NB4 (cell line): ENCODE measurements at regions not wholly inside any gene's neighbourhood (a gene's known extent, or its start where the extent isn't known, plus 50 kb on each side); places are given as distances from the start of the nearest gene placed in this dataset.

Experiments
- DNase-seq: peaks from one replicate; pipeline ENCODE4 v3.0.0; 2010; ENCODE audit warnings: low read depth
- H3K4me3 ChIP-seq: one replicate; pipeline ENCODE4 v1.5.1; 2011; ENCODE audit warnings: mild to moderate bottlenecking, low read depth, low read length, moderate library complexity
- CTCF ChIP-seq: IDR thresholded peaks from one replicate; pipeline ENCODE4 v1.5.1; 2012; ENCODE audit warnings: low read depth, low read length
- MAX ChIP-seq: IDR thresholded peaks from 2 replicates; pipeline ENCODE4 v1.6.1; 2011; ENCODE audit warnings: low read depth, low read length
- MYC ChIP-seq: IDR thresholded peaks from 2 replicates; pipeline ENCODE4 v1.6.1; 2011; ENCODE audit warnings: low read depth, low read length
- POLR2A ChIP-seq: IDR thresholded peaks from 2 replicates; pipeline ENCODE4 v1.6.1; 2011; ENCODE audit warnings: mild to moderate bottlenecking; ENCODE audit not compliant: insufficient read length; ENCODE audit errors: extremely low read depth

GRCh38 chr19:30317403-30317802 lies 54.8 kb upstream of the ZNF536 start:
- no peak for TF ChIP-seq MAX
- no peak for TF ChIP-seq POLR2A
- no peak for TF ChIP-seq MYC
- no peak for TF ChIP-seq CTCF
- H3K4me3 ChIP-seq, result no peak overlapping the region
- DNase-seq, result no peak

- DNase-seq, result no peak
- no peak overlapping the region for H3K4me3 ChIP-seq
- TF ChIP-seq POLR2A, result no peak
- no peak for TF ChIP-seq MYC
- no peak for TF ChIP-seq MAX
- TF ChIP-seq CTCF, result no peak
Observed at GRCh38 chr19:30318261-30318660, 53.9 kb upstream of the ZNF536 start.

GRCh38 chr19:30318936-30319335 lies 53.2 kb upstream of the ZNF536 start:
- no peak for TF ChIP-seq MYC
- no peak for TF ChIP-seq POLR2A
- TF ChIP-seq MAX, result no peak
- TF ChIP-seq CTCF, result no peak
- no peak overlapping the region for H3K4me3 ChIP-seq
- no peak for DNase-seq

- H3K4me3 ChIP-seq, result no peak overlapping the region
- TF ChIP-seq POLR2A (no peak), MAX (no peak), MYC (no peak), CTCF (no peak)
- no peak for DNase-seq
Observed at GRCh38 chr19:30319411-30319810, 52.8 kb upstream of the ZNF536 start.

GRCh38 chr19:30319876-30320275 lies 52.3 kb upstream of the ZNF536 start:
- TF ChIP-seq CTCF (no peak), MYC (no peak)
- no peak for DNase-seq
- no peak overlapping the region for H3K4me3 ChIP-seq

GRCh38 chr19:30320466-30320865 lies 51.7 kb upstream of the ZNF536 start:
- TF ChIP-seq CTCF (no peak), MYC (no peak), MAX (no peak), POLR2A (no peak)
- DNase-seq, result no peak
- no peak overlapping the region for H3K4me3 ChIP-seq
